Transverse colon (tissue), 4 donors: ENCODE measurements at regions not wholly inside any gene's neighbourhood (a gene's known extent, or its start where the extent isn't known, plus 50 kb on each side); places are given as distances from the start of the nearest gene placed in this dataset.

Experiments
- DNase-seq: peaks from one replicate; pipeline ENCODE4 v3.0.0-alpha.2; 2019
- H3K27ac ChIP-seq, 4 donors: fragments of 200-600 bp; sonication (generic); 2 replicates each; pipeline ENCODE4 v1.5.1; 2016 to 2018; ENCODE audit warnings: inconsistent platforms in 4 of 4
- H3K27me3 ChIP-seq: fragments of 200-600 bp; sonication (generic); 2 replicates; pipeline ENCODE4 v1.5.1; 2017; ENCODE audit warnings: inconsistent platforms
- H3K36me3 ChIP-seq, 4 donors: fragments of 200-600 bp; sonication (generic); 2 replicates each; pipeline ENCODE4 v1.5.1; 2017 to 2019; ENCODE audit warnings: inconsistent platforms in 4 of 4
- H3K4me1 ChIP-seq, 4 donors: fragments of 200-600 bp; sonication (generic); 2 replicates each; pipeline ENCODE4 v1.5.1; 2017 to 2020; ENCODE audit warnings: inconsistent platforms in 4 of 4
- H3K4me3 ChIP-seq, 4 donors: fragments of 200-600 bp; sonication (generic); 1 replicate in 1 of 4; 2 replicates in 3 of 4; pipeline versions ENCODE4 v1.5.1 to v1.6.1; 2017 to 2019; ENCODE audit warnings: inconsistent platforms in 4 of 4
- H3K9me3 ChIP-seq, 2 donors: fragments of 200-600 bp; sonication (generic); 2 replicates each; pipeline ENCODE4 v1.5.1; 2017 to 2019; ENCODE audit warnings: inconsistent platforms in 2 of 2
- CTCF ChIP-seq, 5 experiments: fragments of 200-600 bp in 3 of 5; fragments of 450-650 bp in 2 of 5; sonication (generic) in 3 of 5; IDR thresholded peaks; 1 replicate in 2 of 5; 2 replicates in 3 of 5; pipeline ENCODE4 v1.5.1; 2016 to 2017; ENCODE audit warnings: antibody characterized with exemption in 5 of 5, inconsistent platforms in 3 of 5, mild to moderate bottlenecking in 2 of 5, moderate library complexity in 1 of 5
- EP300 ChIP-seq: sonication (generic); formaldehyde crosslinking; IDR thresholded peaks from one replicate; pipeline ENCODE4 v1.6.1; 2017; ENCODE audit warnings: antibody characterized with exemption, low read depth
- POLR2A ChIP-seq: fragments of 450-650 bp; IDR thresholded peaks from one replicate; pipeline ENCODE4 v1.6.1; 2016; ENCODE audit warnings: antibody characterized with exemption, mild to moderate bottlenecking, moderate library complexity
- POLR2AphosphoS5 ChIP-seq, 3 donors: sonication (generic); formaldehyde crosslinking; IDR thresholded peaks; one replicate each; pipeline ENCODE4 v1.6.1; 2016; ENCODE audit warnings: antibody characterized with exemption in 3 of 3
- WGBS, 2 donors: methylation state at CpG; one replicate each; pipeline ENCODE4 v1.1.5; 2018; ENCODE audit warnings: low coverage in 1 of 2; 5-methylcytosine and 5-hydroxymethylcytosine counted together
- in situ Hi-C, 4 donors: fragments of 200-750 bp; cut with MboI; loops; one replicate each; pipeline versions ENCODE4 v1.15.0 to v1.15.1; 2017; ENCODE audit warnings: low sequenced_read_pairs in 3 of 4, low pct_ligation_motif_present in 1 of 4, low pct_unique_long_range_greater_than_20kb in 1 of 4
- intact Hi-C: fragments of 100-400 bp; cut with DNase I; formaldehyde crosslinking; loops from one replicate; pipeline ENCODE4 v1.15.1; 2023; ENCODE audit warnings: low total_unique reads

DNA sequence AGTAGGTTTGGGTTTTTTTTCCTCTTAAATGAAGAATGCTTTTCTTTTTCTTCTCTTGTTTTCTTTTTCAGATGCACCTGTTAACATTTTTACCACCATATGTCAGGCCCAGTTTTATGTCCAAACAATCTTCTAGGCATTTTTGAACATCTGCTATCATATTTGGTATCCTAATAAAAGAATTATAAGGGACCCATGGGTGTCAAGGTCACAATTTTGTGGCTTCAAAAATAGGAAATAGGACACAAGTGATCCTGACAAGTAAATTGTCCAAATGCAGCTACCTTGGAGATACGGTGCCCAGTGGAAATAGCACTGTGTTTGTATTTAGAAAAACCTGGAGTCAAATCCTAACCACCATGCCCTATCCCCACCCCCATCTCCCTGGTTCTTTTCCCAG is 270.3 kb downstream of the MZT1 start:
- no peaks in the 10 kb centered on the region for H3K4me1 ChIP-seq
- intact Hi-C loops = no loop called here
- in situ Hi-C loops = no loop called here
- H3K27me3 ChIP-seq = no peaks in the 10 kb centered on the region
- TF ChIP-seq EP300 (no peak), CTCF (IDR thresholded peaks at IDR 0.05) (no peak), POLR2AphosphoS5 (IDR thresholded peaks at IDR 0.05) (no peak)
- WGBS, 2 donors = 79 to 100% methylated on average over 1 of the region's 1 CpG
- no peak overlapping the region for H3K27ac ChIP-seq
- H3K36me3 ChIP-seq = no peaks in the 10 kb centered on the region
- no peaks in the 10 kb centered on the region for H3K9me3 ChIP-seq
- DNase-seq = no peak
- no peak overlapping the region for H3K4me3 ChIP-seq

- Histone ChIP-seq H3K4me3 (no peak overlapping the region), H3K27ac (no peak overlapping the region), H3K27me3 (no peaks in the 10 kb centered on the region), H3K9me3 (no peaks in the 10 kb centered on the region), H3K4me1 (no peaks in the 10 kb centered on the region), H3K36me3 (no peaks in the 10 kb centered on the region)
- TF ChIP-seq EP300 (no peak), CTCF (IDR thresholded peaks at IDR 0.05) (no peak), POLR2AphosphoS5 (IDR thresholded peaks at IDR 0.05) (no peak), POLR2A (no peak)
- in situ Hi-C loops = no loop called here
- intact Hi-C loops = no loop called here
- DNase-seq = no peak
- WGBS, 2 donors = 44 to 66% methylated on average over 2 of the region's 2 CpGs
Measured at GRCh38 chr13:72456486-72456885, 270.9 kb downstream of the MZT1 start.

GRCh38 chr13:72453161-72453560 is 274.3 kb downstream of the MZT1 start:
- no peak for DNase-seq
- intact Hi-C loops (no loop called here), in situ Hi-C loops (no loop called here)
- no peaks in the 10 kb centered on the region for H3K36me3 ChIP-seq
- H3K27ac ChIP-seq = no peak overlapping the region
- TF ChIP-seq CTCF (IDR thresholded peaks at IDR 0.05) (no peak), POLR2AphosphoS5 (IDR thresholded peaks at IDR 0.05) (no peak), EP300 (no peak), POLR2A (no peak)
- no peak overlapping the region for H3K4me3 ChIP-seq
- no peaks in the 10 kb centered on the region for H3K4me1 ChIP-seq
- H3K9me3 ChIP-seq = no peaks in the 10 kb centered on the region
- WGBS, 2 donors = 92 to 93% methylated on average over 5 of the region's 5 CpGs
- H3K27me3 ChIP-seq = no peaks in the 10 kb centered on the region

- no peaks in the 10 kb centered on the region for H3K4me1 ChIP-seq
- TF ChIP-seq POLR2A (no peak), CTCF (IDR thresholded peaks at IDR 0.05) (no peak), POLR2AphosphoS5 (IDR thresholded peaks at IDR 0.05) (no peak), EP300 (no peak)
- no peaks in the 10 kb centered on the region for H3K27me3 ChIP-seq
- H3K9me3 ChIP-seq = no peaks in the 10 kb centered on the region
- no peak overlapping the region for H3K27ac ChIP-seq
- H3K36me3 ChIP-seq = no peaks in the 10 kb centered on the region
- intact Hi-C loops (no loop called here), in situ Hi-C loops (no loop called here)
- no peak overlapping the region for H3K4me3 ChIP-seq
- DNase-seq = no peak
- WGBS, 2 donors = 67 to 75% methylated on average over 1 of the region's 1 CpG
Measured at GRCh38 chr13:72448082-72448481, 279.3 kb downstream of the MZT1 start.
